ENCODE measurements at regions not wholly inside any gene's neighbourhood (a gene's known extent, or its start where the extent isn't known, plus 50 kb on each side); places are given as distances from the start of the nearest gene placed in this dataset.

DNA sequence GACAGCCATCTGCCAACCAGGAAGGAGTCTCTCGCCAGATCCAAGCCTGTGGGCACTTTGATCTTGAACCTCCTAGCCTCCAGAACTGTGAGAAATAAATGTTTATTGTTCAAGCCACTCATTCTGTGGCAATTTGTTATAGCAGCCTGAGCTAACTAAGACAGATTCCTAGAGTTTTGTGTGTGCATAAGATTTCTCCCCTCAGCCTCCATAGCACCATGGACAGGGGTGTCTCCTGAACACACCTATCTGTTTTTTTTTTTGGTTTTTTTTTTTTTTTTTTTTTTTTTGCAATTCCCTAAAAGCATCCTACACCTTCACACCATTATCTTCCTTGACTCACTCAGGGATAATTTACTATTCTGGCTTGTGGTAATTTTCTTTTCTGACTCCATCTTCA lies 768.5 kb downstream of the NR2F2 start:
- DNase-seq = no peak

- DNase-seq = no peak
Observed at GRCh38 chr15:97101572-97101971, 771.1 kb downstream of the NR2F2 start.

DNA sequence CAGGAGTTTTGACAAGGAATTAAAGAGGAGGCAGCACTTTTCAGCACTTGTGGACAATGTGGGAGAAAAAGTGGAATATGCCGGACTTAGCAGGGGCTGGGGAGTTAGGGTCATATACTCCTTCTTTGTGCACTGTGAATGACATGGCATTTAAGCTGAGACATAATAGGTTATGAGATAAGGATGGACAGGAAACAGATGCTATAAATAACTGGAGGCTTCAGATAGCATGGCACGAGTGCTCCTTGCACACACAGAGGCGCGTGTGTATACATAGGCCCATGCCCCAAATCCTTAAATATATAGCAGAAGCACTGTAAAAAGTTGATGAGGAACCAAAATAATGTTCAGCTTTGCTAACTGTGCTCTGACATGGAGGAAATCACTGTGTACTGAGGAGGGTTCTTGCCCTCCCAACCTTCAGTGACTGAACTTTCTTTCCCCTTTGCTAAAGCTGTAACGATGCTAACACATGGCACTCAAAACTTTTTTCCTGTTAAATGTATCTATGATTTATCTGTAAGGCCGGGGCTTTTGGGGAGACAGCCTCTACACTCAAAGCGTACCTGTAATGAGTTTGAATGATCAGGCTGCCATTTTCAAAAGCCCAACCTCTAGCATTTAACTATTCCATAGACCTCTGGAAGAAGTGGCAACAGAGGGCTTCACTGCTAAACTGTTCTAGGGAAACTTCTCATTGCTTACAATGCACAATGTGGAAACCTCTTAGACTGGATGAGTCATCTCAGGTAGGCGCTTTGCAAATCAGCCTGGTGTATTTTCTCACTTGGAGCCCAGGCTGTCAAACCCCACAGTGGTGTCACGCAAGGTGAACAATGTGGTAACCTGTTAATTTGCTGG lies 784.6 kb downstream of the NR2F2 start:
- DNase-seq = no peak

- DNase-seq = no peak
Observed at GRCh38 chr15:97115761-97116070, 785.2 kb downstream of the NR2F2 start.

GRCh38 chr15:97124790-97125189 lies 794.3 kb downstream of the NR2F2 start:
- no peak for DNase-seq

DNA sequence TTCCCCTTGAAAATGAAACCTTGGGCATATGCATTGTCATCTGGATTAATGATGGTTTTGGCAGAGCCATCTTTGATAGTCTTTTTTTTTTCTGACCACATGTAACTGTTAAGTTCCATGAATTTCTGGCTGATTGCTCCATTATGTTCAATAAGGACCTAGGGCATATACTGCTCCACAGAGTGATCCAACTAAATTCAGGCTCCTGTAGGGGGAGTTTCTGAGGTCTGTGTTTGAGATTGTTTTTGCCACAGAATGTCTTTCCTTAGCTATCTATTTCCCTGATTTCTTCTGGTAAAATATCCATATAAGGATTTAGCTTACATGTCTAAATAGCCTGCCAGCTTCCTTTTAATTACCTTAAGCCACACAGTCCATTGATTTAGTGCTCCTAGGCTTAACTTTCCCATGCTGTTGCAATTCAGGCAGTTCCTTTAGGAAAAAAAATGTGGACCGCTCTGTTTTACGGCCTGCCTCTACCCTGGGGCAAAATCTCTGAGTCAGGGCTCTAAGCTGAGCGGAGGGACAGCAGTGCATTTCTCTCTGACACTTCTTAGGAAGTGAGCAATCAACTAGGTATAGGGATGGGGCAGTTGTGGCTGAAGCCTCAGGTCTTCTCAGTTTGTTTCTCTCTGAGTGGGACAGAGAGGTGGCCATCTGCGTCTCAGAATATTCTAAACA lies 796.2 kb downstream of the NR2F2 start:
- DNase-seq = no peak

DNA sequence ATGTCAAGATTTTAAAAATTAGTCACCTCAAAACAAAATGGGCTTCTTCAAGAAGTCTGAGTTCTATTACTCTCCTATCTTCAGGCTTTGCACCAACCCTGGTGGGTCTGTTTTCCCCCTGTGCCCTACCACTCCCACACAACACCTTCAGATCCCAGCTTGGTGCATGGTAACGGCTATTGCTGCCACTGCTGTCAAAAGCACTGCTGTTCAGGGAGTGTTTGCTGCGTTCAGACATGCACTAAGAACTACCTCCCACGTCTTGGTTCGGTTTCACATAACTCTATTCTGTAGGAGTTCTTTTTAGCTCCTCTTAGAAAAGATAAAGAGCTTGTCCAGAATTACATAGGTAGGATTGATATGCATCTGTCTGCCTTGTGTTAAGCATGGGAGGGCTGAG lies 799.2 kb downstream of the NR2F2 start:
- peak; percentile 48 for DNase-seq

GRCh38 chr15:97140216-97140615 lies 809.7 kb downstream of the NR2F2 start:
- no peak for DNase-seq

DNA sequence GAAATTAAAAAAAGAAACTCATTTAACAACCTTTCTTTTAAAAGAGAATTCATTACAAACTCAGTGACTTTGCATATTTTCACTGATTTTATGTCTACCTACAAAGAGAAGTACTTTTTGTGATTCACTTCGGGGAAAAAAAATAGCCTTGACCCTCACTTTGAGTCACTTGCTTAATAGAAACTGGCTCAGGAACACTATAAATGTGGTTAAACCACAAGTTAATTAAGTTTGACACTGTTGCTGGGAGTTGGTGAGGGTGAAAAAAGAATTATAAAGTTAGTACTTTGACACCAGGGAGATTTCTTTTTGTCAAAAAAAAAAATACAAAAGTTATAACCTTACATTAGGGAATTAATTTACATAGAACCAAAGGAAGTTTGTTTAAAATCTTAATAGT lies 810.9 kb downstream of the NR2F2 start:
- DNase-seq = no peak

DNA sequence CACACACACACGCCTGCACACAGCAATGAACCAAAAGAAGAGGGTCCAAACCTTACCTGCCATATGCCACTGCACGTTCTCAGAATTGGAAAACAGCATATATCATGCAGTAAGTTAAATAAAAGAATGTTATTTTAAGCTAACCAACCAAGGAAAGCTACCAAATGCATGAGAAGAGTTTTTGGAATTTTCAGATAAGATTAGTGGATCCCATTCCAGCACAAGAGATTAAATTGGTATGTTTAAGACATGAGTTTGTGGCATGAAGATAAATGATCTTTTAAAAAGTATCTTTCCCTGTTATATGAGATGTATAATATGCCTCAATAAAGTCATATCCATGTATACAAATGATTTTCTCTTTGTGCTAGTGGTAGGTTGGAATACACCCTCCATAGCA lies 811.4 kb downstream of the NR2F2 start:
- no peak for DNase-seq

DNA sequence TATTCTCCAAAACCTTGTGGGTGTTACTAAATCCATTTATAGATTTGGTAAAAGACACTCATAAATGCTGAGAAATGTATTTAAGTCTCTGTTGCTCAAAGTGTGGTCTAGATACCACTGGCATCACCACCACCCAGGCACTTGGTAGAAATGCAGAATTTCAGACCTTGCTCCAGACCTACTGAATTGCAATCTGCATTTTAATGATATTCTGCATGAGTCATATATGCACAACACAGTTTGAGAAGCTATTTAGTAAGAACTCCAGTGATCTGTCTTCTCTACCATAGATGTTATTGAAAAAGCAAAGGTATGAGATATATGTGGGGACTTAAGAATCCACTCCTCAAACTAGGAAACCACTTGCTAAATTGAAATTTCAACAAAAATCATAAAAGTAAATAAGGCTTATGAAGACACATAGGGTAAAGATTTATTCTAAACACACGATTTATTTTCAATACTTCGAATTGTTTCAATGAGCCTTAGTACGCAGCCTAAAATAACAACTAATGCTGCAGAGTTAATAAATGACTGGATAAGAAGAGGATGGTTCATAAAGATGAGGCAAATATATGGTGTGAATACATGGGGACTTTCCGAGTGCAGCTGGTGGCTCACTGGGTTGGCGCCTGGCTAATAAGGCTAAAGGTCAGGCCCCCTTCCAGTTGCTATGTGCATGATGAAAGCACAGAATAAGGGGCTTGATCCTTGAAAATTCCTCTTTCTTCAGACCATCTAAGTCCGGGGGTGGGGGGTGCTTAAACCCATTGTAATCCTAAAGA lies 813.3 kb downstream of the NR2F2 start:
- no peak for DNase-seq

DNA sequence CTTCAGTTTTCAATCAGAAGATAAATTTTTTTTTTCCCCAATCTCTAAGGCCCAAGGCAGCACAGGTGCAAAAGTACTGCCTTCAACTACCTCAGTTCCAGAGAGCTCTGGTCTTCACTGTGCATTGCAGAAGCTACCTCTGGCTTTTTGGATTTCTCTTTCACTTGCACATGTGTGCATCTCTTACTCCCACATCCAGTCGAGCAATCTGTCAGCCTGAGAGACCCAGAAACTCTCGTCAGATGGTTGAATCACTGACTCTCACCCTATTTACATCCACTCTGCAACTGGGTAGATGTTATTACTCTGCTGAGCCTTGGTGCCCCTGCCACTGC lies 813.8 kb downstream of the NR2F2 start:
- DNase-seq = no peak

DNA sequence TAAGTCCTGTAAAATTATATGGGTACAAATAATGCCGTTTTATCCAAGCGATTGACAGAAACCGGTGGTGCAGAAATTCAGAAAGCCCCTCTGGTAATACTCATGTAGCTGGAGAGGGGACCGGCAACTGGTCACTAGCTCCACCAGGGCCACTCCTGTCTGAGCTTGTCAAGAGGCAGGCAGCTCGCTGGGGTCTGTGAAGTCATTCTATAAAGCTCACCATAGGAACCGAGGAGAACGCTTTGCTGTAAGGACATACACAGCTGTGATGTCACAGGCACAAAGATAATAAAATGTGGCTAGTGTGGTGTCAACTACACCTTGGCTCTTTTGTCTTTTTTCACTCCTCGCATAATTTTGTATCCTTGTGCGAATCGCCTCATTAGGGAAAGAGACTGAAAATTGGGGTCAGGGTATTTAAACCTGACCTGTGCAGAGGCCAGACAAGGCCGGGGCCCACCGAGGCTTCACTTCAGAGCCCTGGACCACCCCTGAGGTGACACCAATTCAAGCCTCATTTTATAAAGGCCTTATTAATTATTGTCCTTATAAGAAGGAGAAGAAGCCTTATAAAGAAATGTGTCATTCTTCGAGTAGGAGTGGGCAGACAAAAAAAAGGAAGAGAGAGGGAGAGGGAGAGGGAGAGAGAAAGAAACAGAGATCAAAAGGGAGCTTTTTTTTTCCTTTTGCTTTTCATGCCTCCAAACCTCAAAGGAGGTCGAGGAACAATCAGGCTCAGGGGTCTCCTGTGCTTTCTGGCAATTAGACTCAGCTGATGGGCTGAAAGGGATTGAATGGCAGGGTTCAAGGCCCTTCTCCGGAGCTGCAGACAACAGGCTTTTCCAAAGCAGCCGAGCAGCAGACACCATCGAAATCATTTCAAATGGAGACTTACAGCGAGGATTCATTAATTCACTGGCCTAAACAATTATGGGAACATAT lies 813.3 kb upstream of the ARRDC4 start:
- DNase-seq = no peak

- no peak for DNase-seq
Observed at GRCh38 chr15:97153356-97153965, 807.0 kb upstream of the ARRDC4 start.

GRCh38 chr15:97156739-97157265 lies 803.7 kb upstream of the ARRDC4 start:
- no peak for DNase-seq

GRCh38 chr15:97162805-97163495 lies 797.6 kb upstream of the ARRDC4 start:
- no peak for DNase-seq

DNA sequence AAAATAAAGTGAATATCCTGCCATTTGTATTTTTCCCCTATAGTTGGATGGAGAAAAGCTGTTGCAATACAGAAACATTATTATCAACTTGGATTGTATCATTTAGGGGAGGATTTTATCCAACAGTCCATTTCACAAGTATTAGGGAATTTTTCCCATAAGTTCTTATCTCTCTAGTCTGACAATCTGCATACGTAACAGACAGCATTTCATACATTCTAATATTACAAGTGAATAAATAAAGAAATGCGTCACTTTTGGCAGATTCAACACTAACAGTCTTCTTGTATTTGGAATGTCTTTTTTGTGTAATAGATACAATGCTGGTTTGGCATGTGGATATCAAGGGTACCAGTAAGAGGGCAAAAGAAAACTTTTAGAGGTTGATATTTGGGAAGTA lies 795.3 kb upstream of the ARRDC4 start:
- no peak for DNase-seq

DNA sequence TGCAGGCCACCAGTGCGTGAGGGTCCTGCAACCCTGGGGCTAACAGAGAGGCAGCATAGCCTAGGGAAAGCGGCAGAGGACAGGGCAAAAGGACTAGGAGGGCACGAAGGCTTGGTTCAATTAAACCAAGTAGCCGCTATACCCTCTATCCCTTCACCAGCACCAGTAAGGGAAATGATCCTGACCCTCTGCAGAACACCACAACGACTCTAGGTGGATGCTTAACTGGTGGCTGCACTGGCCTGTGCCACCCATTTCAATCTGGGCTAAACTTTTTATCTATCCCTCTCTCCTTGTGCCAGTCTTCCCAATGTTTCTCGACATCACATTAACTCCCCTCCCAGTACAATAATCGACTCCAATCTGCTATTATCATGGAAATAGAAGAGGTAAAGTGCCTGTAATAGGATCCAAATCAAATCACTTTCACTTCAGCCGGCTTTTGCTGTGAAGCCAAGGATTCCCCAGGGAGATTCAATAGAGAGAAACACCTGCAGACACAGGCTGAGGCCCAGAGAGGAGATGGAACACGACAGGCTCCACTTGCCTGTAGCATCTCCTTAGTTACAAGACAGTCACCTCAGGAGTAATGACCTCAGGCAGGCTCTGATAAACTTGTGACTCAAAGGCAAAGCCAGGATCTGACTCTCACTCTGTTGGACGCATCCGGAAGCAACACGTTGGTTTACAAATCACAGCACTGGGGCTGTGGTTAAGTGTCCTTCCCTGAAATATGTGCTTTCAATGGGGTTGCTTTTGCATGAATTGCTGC lies 791.6 kb upstream of the ARRDC4 start:
- no peak for DNase-seq

GRCh38 chr15:97171556-97171955 lies 788.9 kb upstream of the ARRDC4 start:
- DNase-seq = no peak
